ENCODE measurements at regions not wholly inside any gene's neighbourhood (a gene's known extent, or its start where the extent isn't known, plus 50 kb on each side); places are given as distances from the start of the nearest gene placed in this dataset.

GRCh38 chr13:103772576-103772975 lies 706.4 kb upstream of the SLC10A2 start:
- POLR2A ChIA-PET = no interaction called here
- TF ChIP-seq CTCF (IDR thresholded peaks at IDR 0.05; ENCODE audit: insufficient read depth, low read depth, low read length) = no peak
- H3K4me3 ChIP-seq (ENCODE audit: low read depth, low read length) = no peak overlapping the region
- H3K27me3 ChIP-seq (ENCODE audit: control insufficient read depth, insufficient read depth, low read length) = no peaks in the 10 kb centered on the region
- CTCF ChIA-PET = no interaction called here
- no peak for DNase-seq (ENCODE audit: low read depth)
- no peaks in the 10 kb centered on the region for H3K36me3 ChIP-seq (ENCODE audit: control insufficient read depth, insufficient read depth, low read length)

GRCh38 chr13:103762523-103762922 lies 696.3 kb upstream of the SLC10A2 start:
- no peaks in the 10 kb centered on the region for H3K27me3 ChIP-seq (ENCODE audit: control insufficient read depth, insufficient read depth, low read length)
- POLR2A ChIA-PET = no interaction called here
- no peak overlapping the region for H3K4me3 ChIP-seq (ENCODE audit: low read depth, low read length)
- TF ChIP-seq CTCF (IDR thresholded peaks at IDR 0.05; ENCODE audit: insufficient read depth, low read depth, low read length) = no peak
- no peaks in the 10 kb centered on the region for H3K36me3 ChIP-seq (ENCODE audit: control insufficient read depth, insufficient read depth, low read length)
- DNase-seq (ENCODE audit: low read depth) = no peak
- CTCF ChIA-PET = no interaction called here

GRCh38 chr13:103759361-103759760 lies 693.1 kb upstream of the SLC10A2 start:
- no peak for TF ChIP-seq CTCF (IDR thresholded peaks at IDR 0.05; ENCODE audit: insufficient read depth, low read depth, low read length)
- H3K27me3 ChIP-seq (ENCODE audit: control insufficient read depth, insufficient read depth, low read length) = no peaks in the 10 kb centered on the region
- H3K36me3 ChIP-seq (ENCODE audit: control insufficient read depth, insufficient read depth, low read length) = no peaks in the 10 kb centered on the region
- POLR2A ChIA-PET = no interaction called here
- CTCF ChIA-PET = no interaction called here
- H3K4me3 ChIP-seq (ENCODE audit: low read depth, low read length) = no peak overlapping the region
- no peak for DNase-seq (ENCODE audit: low read depth)

- DNase-seq (ENCODE audit: low read depth) = no peak
- Histone ChIP-seq H3K4me3 (ENCODE audit: low read depth, low read length) (no peak overlapping the region), H3K27me3 (ENCODE audit: control insufficient read depth, insufficient read depth, low read length) (no peaks in the 10 kb centered on the region), H3K36me3 (ENCODE audit: control insufficient read depth, insufficient read depth, low read length) (no peaks in the 10 kb centered on the region)
- no peak for TF ChIP-seq CTCF (IDR thresholded peaks at IDR 0.05; ENCODE audit: insufficient read depth, low read depth, low read length)
- POLR2A ChIA-PET = no interaction called here
- CTCF ChIA-PET = no interaction called here
Observed at GRCh38 chr13:103758222-103758621, 692.0 kb upstream of the SLC10A2 start.

GRCh38 chr13:103757361-103757760 lies 691.1 kb upstream of the SLC10A2 start:
- POLR2A ChIA-PET = no interaction called here
- CTCF ChIA-PET = no interaction called here
- Histone ChIP-seq H3K4me3 (ENCODE audit: low read depth, low read length) (no peak overlapping the region), H3K36me3 (ENCODE audit: control insufficient read depth, insufficient read depth, low read length) (no peaks in the 10 kb centered on the region), H3K27me3 (ENCODE audit: control insufficient read depth, insufficient read depth, low read length) (no peaks in the 10 kb centered on the region)
- no peak for TF ChIP-seq CTCF (IDR thresholded peaks at IDR 0.05; ENCODE audit: insufficient read depth, low read depth, low read length)
- no peak for DNase-seq (ENCODE audit: low read depth)

Data from BJ (cell line).